ENCODE measurements at regions not wholly inside any gene's neighbourhood (a gene's known extent, or its start where the extent isn't known, plus 50 kb on each side); places are given as distances from the start of the nearest gene placed in this dataset.

- Histone ChIP-seq H3K4me3 (ENCODE audit: low read length) (no peak overlapping the region), H3K9me3 (ENCODE audit: control insufficient read depth in 1 of 2, insufficient read depth in 1 of 2, low read length in 2 of 2) (no peaks in the 10 kb centered on the region), H3K36me3 (ENCODE audit: insufficient read depth, low read length) (no peaks in the 10 kb centered on the region), H3K27ac (ENCODE audit: low read depth in 1 of 2, low read length in 2 of 2) (no peak overlapping the region), H3K4me1 (ENCODE audit: insufficient read depth, low read length) (no peaks in the 10 kb centered on the region), H3K27me3 (ENCODE audit: control insufficient read depth in 1 of 2, insufficient read depth in 2 of 2, low read length in 2 of 2) (no peaks in the 10 kb centered on the region)
- intact Hi-C loops (cut with DNase I, micrococcal nuclease): no loop called here
- no peak for ATAC-seq (ENCODE audit: poor library complexity)
- no peak for DNase-seq
- Mint-ChIP-seq H3K4me3 (no peak overlapping the region), H3K4me1 (ENCODE audit: low read depth) (no peaks in the 10 kb centered on the region), H3K27me3 (no peaks in the 10 kb centered on the region), H3K36me3 (ENCODE audit: low read depth) (no peaks in the 10 kb centered on the region), H3K9me3 (no peaks in the 10 kb centered on the region), H3K27ac (no peak overlapping the region)
- TF ChIP-seq, protein P1, sequence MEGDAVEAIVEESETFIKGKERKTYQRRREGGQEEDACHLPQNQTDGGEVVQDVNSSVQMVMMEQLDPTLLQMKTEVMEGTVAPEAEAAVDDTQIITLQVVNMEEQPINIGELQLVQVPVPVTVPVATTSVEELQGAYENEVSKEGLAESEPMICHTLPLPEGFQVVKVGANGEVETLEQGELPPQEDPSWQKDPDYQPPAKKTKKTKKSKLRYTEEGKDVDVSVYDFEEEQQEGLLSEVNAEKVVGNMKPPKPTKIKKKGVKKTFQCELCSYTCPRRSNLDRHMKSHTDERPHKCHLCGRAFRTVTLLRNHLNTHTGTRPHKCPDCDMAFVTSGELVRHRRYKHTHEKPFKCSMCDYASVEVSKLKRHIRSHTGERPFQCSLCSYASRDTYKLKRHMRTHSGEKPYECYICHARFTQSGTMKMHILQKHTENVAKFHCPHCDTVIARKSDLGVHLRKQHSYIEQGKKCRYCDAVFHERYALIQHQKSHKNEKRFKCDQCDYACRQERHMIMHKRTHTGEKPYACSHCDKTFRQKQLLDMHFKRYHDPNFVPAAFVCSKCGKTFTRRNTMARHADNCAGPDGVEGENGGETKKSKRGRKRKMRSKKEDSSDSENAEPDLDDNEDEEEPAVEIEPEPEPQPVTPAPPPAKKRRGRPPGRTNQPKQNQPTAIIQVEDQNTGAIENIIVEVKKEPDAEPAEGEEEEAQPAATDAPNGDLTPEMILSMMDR (IDR thresholded peaks at IDR 0.05): no peak
- POLR2A ChIA-PET: no interaction called here
- CTCF ChIA-PET: no interaction called here
Observed at GRCh38 chr10:8350250-8350967, 295.9 kb downstream of the GATA3 start.

GRCh38 chr10:8352171-8353075 lies 297.9 kb downstream of the GATA3 start:
- Histone ChIP-seq H3K27ac (ENCODE audit: low read depth in 1 of 2, low read length in 2 of 2) (no peak overlapping the region), H3K36me3 (ENCODE audit: insufficient read depth, low read length) (no peaks in the 10 kb centered on the region), H3K4me1 (ENCODE audit: insufficient read depth, low read length) (no peaks in the 10 kb centered on the region), H3K9me3 (ENCODE audit: control insufficient read depth in 1 of 2, insufficient read depth in 1 of 2, low read length in 2 of 2) (no peaks in the 10 kb centered on the region), H3K4me3 (ENCODE audit: low read length) (no peak overlapping the region), H3K27me3 (ENCODE audit: control insufficient read depth in 1 of 2, insufficient read depth in 2 of 2, low read length in 2 of 2) (no peaks in the 10 kb centered on the region)
- intact Hi-C loops (cut with DNase I, micrococcal nuclease): no loop called here
- no peak for DNase-seq
- CTCF ChIA-PET: interaction anchor here (1.9 kb wide), 1 partner anchor 9 kb away, joined by 4 read pairs; no protein-coding TSS in a partner anchor
- Mint-ChIP-seq H3K4me3 (no peak overlapping the region), H3K9me3 (no peaks in the 10 kb centered on the region), H3K27ac (no peak overlapping the region), H3K4me1 (ENCODE audit: low read depth) (no peaks in the 10 kb centered on the region), H3K27me3 (no peaks in the 10 kb centered on the region), H3K36me3 (ENCODE audit: low read depth) (no peaks in the 10 kb centered on the region)
- POLR2A ChIA-PET: interaction anchor here (0.7 kb wide), 2 partner anchors 272 to 840 kb away, joined by 3 read pairs; no protein-coding TSS in a partner anchor
- no peak for ATAC-seq (ENCODE audit: poor library complexity)
- TF ChIP-seq, protein P1 (IDR thresholded peaks at IDR 0.05): no peak

DNA sequence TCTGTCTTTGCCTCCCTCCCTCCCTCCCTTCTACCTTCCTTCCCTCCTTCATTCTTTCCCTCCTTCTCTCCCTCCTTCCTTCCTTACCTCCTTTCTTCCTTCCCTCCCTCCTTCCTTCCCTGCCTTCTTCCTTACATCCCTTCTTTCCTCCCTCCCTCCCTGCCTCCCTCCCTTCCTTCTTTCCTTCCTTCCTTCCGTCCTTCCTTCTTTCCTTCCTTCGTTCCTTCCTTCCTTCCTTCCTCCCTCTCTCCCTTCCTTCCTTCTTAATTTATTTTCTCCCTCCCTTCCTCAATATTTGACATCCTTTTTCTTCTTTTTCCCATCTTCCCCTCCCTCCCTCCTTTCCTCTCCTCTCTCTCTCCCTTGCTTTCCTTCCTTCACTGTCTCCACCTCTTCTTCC lies 301.8 kb downstream of the GATA3 start:
- CTCF ChIA-PET: no interaction called here
- Mint-ChIP-seq H3K9me3 (no peaks in the 10 kb centered on the region), H3K27me3 (no peaks in the 10 kb centered on the region), H3K4me3 (no peak overlapping the region), H3K36me3 (ENCODE audit: low read depth) (no peaks in the 10 kb centered on the region), H3K27ac (no peak overlapping the region), H3K4me1 (ENCODE audit: low read depth) (peaks cover 7% of the 10 kb centered on the region)
- Histone ChIP-seq H3K9me3 (ENCODE audit: control insufficient read depth in 1 of 2, insufficient read depth in 1 of 2, low read length in 2 of 2) (no peaks in the 10 kb centered on the region), H3K36me3 (ENCODE audit: insufficient read depth, low read length) (no peaks in the 10 kb centered on the region), H3K4me3 (ENCODE audit: low read length) (no peak overlapping the region), H3K27ac (ENCODE audit: low read depth in 1 of 2, low read length in 2 of 2) (no peak overlapping the region), H3K4me1 (ENCODE audit: insufficient read depth, low read length) (peaks cover under 1% of the 10 kb centered on the region), H3K27me3 (ENCODE audit: control insufficient read depth in 1 of 2, insufficient read depth in 2 of 2, low read length in 2 of 2) (no peaks in the 10 kb centered on the region)
- TF ChIP-seq, protein P1 (IDR thresholded peaks at IDR 0.05): no peak
- DNase-seq (no peak), ATAC-seq (ENCODE audit: poor library complexity) (no peak)
- intact Hi-C loops (cut with DNase I, micrococcal nuclease): no loop called here
- POLR2A ChIA-PET: interaction anchor here (0.7 kb wide), 1 partner anchor 27 kb away, joined by 4 read pairs; no protein-coding TSS in a partner anchor

Data from CD4-positive, alpha-beta T cell (primary cell).